Thymus (tissue), 11 donors: ENCODE measurements at regions not wholly inside any gene's neighbourhood (a gene's known extent, or its start where the extent isn't known, plus 50 kb on each side); places are given as distances from the start of the nearest gene placed in this dataset.
"Not testable (repeated sequence)": the region's sequence is repeated elsewhere in the genome, so short reads cannot be mapped to it uniquely, and the experiment has no call there.

Source experiments
- DNase-seq, 9 donors: peaks; one replicate each; pipeline ENCODE4 v3.0.0-alpha.2; 2013; ENCODE audit warnings: low spot score in 9 of 9, low read depth in 6 of 9, missing footprints in 1 of 9
- H3K27ac ChIP-seq, 2 donors: one replicate each; pipeline ENCODE4 v1.5.1; 2013; ENCODE audit warnings: control low read depth in 1 of 2, low read depth in 1 of 2, low read length in 1 of 2, mild to moderate bottlenecking in 1 of 2, moderate library complexity in 1 of 2
- H3K27me3 ChIP-seq, 2 donors: one replicate each; pipeline ENCODE4 v1.5.1; 2013; ENCODE audit warnings: low read length in 1 of 2; ENCODE audit not compliant: control insufficient read depth in 2 of 2, insufficient read depth in 1 of 2
- H3K36me3 ChIP-seq, 2 donors: one replicate each; pipeline ENCODE4 v1.5.1; 2013; ENCODE audit warnings: low read length in 1 of 2, mild to moderate bottlenecking in 1 of 2, moderate library complexity in 1 of 2; ENCODE audit not compliant: control insufficient read depth in 2 of 2, insufficient read depth in 2 of 2
- H3K4me1 ChIP-seq, 2 donors: one replicate each; pipeline ENCODE4 v1.5.1; 2013; ENCODE audit warnings: low read length in 2 of 2; ENCODE audit not compliant: control insufficient read depth in 2 of 2, insufficient read depth in 2 of 2
- H3K4me3 ChIP-seq, 2 donors: one replicate each; pipeline ENCODE4 v1.5.1; 2013; ENCODE audit warnings: low read length in 2 of 2, control low read depth in 1 of 2, mild to moderate bottlenecking in 1 of 2
- H3K9me3 ChIP-seq, 2 donors: one replicate each; pipeline ENCODE4 v1.5.1; 2013; ENCODE audit warnings: low read length in 1 of 2, mild to moderate bottlenecking in 1 of 2; ENCODE audit not compliant: control insufficient read depth in 2 of 2, insufficient read depth in 1 of 2
- whole genome bisulfite sequencing: extraction: QIAGEN DNeasy Blood & Tissue Kit; methylation state at CpG from one replicate; pipeline ENCODE4 v1.1.7; 2013; 5-methylcytosine and 5-hydroxymethylcytosine counted together
- donor health status: healthy.

GRCh38 chr18:70709144-70709543, 420.3 kb downstream of the SOCS6 start:
- no peak for DNase-seq
- no peaks in the 10 kb centered on the region for H3K4me1 ChIP-seq
- no peaks in the 10 kb centered on the region for H3K9me3 ChIP-seq
- no peaks in the 10 kb centered on the region for H3K36me3 ChIP-seq
- no peak overlapping the region for H3K4me3 ChIP-seq
- no peaks in the 10 kb centered on the region for H3K27me3 ChIP-seq
- 73% methylated on average over 4 of the region's 4 CpGs for WGBS
- H3K27ac ChIP-seq: no peak overlapping the region

GRCh38 chr18:70705831-70706416, 417.1 kb downstream of the SOCS6 start:
- no peak for DNase-seq
- no peaks in the 10 kb centered on the region for H3K9me3 ChIP-seq
- H3K27ac ChIP-seq: no peak overlapping the region
- H3K36me3 ChIP-seq: no peaks in the 10 kb centered on the region
- no peaks in the 10 kb centered on the region for H3K4me1 ChIP-seq
- no peak overlapping the region for H3K4me3 ChIP-seq
- WGBS: 91% methylated on average over 3 of the region's 3 CpGs
- no peaks in the 10 kb centered on the region for H3K27me3 ChIP-seq

- Histone ChIP-seq H3K27ac (no peak overlapping the region), H3K4me3 (no peak overlapping the region), H3K4me1 (no peaks in the 10 kb centered on the region), H3K27me3 (no peaks in the 10 kb centered on the region), H3K36me3 (no peaks in the 10 kb centered on the region), H3K9me3 (no peaks in the 10 kb centered on the region)
- DNase-seq: no peak
These were observed 411.7 kb downstream of the SOCS6 start for GRCh38 chr18:70700496-70700895.

GRCh38 chr18:70698574-70698973, 409.7 kb downstream of the SOCS6 start:
- Histone ChIP-seq H3K9me3 (no peaks in the 10 kb centered on the region), H3K27me3 (no peaks in the 10 kb centered on the region), H3K36me3 (no peaks in the 10 kb centered on the region), H3K4me3 (no peak overlapping the region), H3K27ac (no peak overlapping the region), H3K4me1 (no peaks in the 10 kb centered on the region)
- DNase-seq: no peak
- 99% methylated on average over 3 of the region's 3 CpGs for WGBS

GRCh38 chr18:70693246-70693645, 404.4 kb downstream of the SOCS6 start:
- Histone ChIP-seq H3K4me3 (no peak overlapping the region), H3K36me3 (no peaks in the 10 kb centered on the region), H3K27me3 (no peaks in the 10 kb centered on the region), H3K4me1 (no peaks in the 10 kb centered on the region), H3K27ac (no peak overlapping the region), H3K9me3 (no peaks in the 10 kb centered on the region)
- 92% methylated on average over 6 of the region's 6 CpGs for WGBS
- DNase-seq: no peak

- 86% methylated on average over 5 of the region's 5 CpGs for WGBS
- H3K4me3 ChIP-seq, DNase-seq, H3K36me3 ChIP-seq, H3K27me3 ChIP-seq, H3K9me3 ChIP-seq, H3K4me1 ChIP-seq, H3K27ac ChIP-seq: not testable (repeated sequence)
These were observed 400.9 kb downstream of the SOCS6 start for GRCh38 chr18:70689765-70690164.

- Histone ChIP-seq H3K9me3 (no peaks in the 10 kb centered on the region), H3K27ac (no peak overlapping the region), H3K4me1 (no peaks in the 10 kb centered on the region), H3K36me3 (no peaks in the 10 kb centered on the region), H3K27me3 (no peaks in the 10 kb centered on the region), H3K4me3 (no peak overlapping the region)
- WGBS: 47% methylated on average over 1 of the region's 1 CpG
- no peak for DNase-seq
These were observed 399.4 kb downstream of the SOCS6 start for GRCh38 chr18:70688286-70688685.

- Histone ChIP-seq H3K4me1 (no peaks in the 10 kb centered on the region), H3K27ac (no peak overlapping the region), H3K4me3 (no peak overlapping the region), H3K9me3 (peaks cover 0 to 5% of the 10 kb centered on the region in 2 donors), H3K36me3 (no peaks in the 10 kb centered on the region), H3K27me3 (no peaks in the 10 kb centered on the region)
- DNase-seq: no peak
- WGBS: over 99% methylated on average over 2 of the region's 2 CpGs
These were observed 396.0 kb downstream of the SOCS6 start for GRCh38 chr18:70684821-70685220.

- WGBS: 85% methylated on average over 5 of the region's 5 CpGs
These were observed 394.4 kb downstream of the SOCS6 start for GRCh38 chr18:70683263-70683662.

GRCh38 chr18:70674896-70675295, 386.1 kb downstream of the SOCS6 start:
- Histone ChIP-seq H3K27ac (no peak overlapping the region), H3K27me3 (no peaks in the 10 kb centered on the region), H3K9me3 (peaks cover 0 to 5% of the 10 kb centered on the region in 2 donors), H3K4me1 (peaks cover 0 to 8% of the 10 kb centered on the region in 2 donors), H3K36me3 (no peaks in the 10 kb centered on the region), H3K4me3 (no peak overlapping the region)
- WGBS: 94% methylated on average over 3 of the region's 3 CpGs
- DNase-seq: no peak

More at GRCh38 chr18:70683263-70683662, 394.4 kb downstream of the SOCS6 start:
- no peaks in the 10 kb centered on the region for H3K4me1 ChIP-seq
- no peaks in the 10 kb centered on the region for H3K36me3 ChIP-seq
- peaks cover 0 to 5% of the 10 kb centered on the region in 2 donors for H3K9me3 ChIP-seq
- no peak overlapping the region for H3K27ac ChIP-seq
- H3K4me3 ChIP-seq: no peak overlapping the region
- no peaks in the 10 kb centered on the region for H3K27me3 ChIP-seq
- no peak for DNase-seq
